ENCODE measurements at regions not wholly inside any gene's neighbourhood (a gene's known extent, or its start where the extent isn't known, plus 50 kb on each side); places are given as distances from the start of the nearest gene placed in this dataset.
A peak's percentile ranks its signal among the peaks of the same experiment; 100 is the strongest.
"Not testable (repeated sequence)": the region's sequence is repeated elsewhere in the genome, so short reads cannot be mapped to it uniquely, and the experiment has no call there.

DNA sequence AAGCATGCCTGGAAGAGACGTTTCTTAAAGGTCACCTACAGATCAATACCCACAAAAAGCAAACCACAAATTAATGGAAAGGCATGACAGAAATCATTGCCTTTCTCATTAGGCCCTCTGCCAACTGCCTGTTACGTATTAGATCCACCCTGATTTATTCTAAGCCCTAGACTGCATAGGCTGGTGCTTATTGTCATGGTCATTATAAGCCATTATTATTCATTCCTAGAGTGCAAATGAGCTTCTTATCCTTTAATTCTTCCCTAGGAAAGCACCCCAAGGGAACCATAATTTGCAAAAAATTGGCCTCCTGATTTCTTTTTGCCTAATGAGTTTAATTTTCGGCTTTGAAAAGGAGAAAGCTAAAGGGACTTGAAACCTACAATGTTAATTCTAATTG is 184.2 kb upstream of the GPRIN3 start:
- FAIRE-seq: no peak

DNA sequence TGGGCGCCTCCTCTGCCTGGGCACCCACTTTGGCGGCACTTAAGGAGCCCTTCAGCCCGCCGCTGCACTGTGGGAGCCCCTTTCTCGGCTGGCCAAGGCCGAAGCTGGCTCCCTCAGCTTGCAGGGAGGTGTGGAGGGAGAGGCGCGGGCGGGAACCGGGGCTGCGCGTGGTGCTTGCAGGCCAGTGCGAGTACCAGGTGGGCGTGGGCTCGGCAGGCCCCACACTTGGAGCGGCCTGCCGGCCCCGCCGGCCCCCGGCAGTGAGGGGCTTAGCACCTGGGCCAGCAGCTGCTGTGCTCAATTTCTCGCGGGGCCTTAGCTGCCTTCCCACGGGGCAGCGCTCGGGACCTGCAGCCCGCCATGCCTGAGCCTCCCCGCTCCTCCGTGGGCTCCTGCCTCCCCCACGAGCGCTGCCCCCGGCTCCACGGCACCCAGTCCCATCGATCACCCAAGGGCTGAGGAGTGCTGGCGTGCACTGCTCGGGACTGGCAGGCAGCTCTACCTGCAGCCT is 182.4 kb upstream of the GPRIN3 start:
- not testable (repeated sequence) for FAIRE-seq

DNA sequence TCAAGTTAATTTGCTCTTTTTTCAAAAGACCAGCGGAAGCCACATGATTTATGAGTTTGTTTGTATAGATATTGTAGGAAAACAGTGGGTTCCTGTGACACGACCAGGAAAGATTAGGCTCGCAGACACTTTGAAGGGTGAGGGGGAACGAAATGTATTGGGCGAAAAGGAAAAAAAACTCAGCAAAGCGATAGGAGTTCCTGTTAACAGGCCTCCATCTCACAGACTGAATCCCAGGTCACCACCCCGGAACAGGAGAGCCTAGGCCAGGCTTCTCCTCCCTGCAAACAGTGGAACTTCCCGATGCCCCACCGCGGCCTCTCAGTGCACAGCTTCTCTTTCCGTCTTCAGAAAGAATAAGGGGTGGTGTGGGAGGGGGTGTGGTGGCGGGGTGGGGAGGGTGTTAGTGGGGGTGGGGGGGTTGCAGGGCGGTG is 181.8 kb upstream of the GPRIN3 start:
- FAIRE-seq: no peak

DNA sequence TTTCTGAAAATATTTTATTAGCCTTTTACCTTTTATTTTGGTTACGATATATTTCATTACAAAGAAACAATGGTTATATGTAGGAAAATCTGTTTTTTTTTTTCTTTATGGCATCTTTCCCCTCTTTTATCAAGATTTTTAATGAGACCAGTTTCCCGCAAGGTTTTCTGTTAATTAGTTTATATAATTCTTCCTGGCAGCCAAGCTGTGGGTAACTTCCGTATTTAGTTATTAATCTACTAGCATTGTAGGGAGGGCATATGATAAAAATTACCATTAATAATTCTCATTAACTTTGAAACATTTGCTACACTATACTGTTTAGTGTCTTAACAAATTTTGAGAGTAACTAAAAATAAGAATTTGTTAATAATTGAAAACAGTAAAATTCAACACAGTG is 181.1 kb upstream of the GPRIN3 start:
- no peak for FAIRE-seq

DNA sequence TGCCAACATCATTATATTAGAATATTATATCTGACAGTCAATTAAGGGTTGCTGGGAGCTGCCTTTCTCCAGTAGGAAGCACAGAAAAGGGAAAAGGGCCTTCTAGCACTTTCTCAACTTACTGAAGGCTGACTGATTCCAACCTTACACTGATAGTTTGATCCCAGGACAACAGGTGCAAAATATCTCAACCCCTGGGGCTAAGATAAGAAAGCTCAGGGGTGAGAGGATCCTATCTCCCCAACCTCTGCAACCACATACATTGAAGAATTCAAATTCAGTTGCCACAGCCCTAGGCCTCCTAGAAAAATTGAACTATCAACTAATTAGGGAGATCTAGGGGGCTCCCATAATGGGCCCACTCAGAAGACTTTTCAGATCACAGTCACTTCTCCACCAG is 179.1 kb upstream of the GPRIN3 start:
- no peak for FAIRE-seq

- FAIRE-seq: no peak
These were observed 178.4 kb upstream of the GPRIN3 start for GRCh38 chr4:89486042-89486441.

DNA sequence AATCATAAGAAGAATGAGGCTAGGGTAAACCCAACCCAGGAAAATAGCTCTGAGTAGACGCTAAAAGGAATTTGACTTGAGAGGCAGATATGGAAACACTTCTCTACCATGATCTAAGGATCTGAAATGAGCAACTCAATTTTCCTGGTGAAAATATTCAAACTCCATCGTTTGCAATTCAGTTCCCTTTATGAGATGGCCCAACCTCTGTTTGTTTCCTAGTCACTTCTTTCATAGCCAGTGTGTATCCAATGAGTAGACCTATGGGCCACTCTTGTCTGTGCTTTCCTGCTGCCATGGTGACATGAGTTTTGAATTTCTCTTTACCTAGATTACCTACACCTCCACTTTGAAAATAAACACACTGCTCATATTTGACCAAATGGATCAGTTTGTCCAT is 176.2 kb upstream of the GPRIN3 start:
- FAIRE-seq: no peak

DNA sequence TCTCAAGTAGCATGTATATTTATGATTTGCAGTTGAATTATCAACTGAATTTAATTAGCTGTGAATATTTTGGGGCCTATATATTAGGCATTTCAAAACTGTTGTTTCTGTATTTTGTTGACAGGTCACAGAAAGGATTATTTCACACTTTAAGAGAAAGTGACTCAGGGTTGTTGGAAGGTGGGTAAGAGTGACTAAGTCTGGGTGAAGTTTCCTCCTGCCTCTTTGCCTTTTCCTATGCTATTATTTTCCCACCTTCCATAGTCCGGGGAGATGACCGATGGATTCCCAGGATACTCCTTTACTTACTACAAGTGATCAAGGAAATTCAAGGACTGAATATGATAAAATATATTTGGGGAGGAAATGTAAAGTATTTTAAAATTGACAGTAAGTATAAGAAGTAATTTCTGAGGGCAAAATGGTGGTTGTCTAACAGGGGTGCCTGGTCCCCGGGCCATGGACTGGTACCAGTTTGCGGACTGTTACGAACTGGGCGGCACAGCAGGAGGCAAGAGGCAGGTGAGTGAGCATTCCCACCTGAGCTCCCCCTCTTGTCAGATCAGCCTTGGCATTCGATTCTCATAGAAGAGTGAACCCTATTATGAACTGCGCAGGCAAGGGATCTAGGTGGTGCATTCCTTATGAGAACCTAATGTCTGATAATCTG is 175.5 kb upstream of the GPRIN3 start:
- FAIRE-seq: no peak

DNA sequence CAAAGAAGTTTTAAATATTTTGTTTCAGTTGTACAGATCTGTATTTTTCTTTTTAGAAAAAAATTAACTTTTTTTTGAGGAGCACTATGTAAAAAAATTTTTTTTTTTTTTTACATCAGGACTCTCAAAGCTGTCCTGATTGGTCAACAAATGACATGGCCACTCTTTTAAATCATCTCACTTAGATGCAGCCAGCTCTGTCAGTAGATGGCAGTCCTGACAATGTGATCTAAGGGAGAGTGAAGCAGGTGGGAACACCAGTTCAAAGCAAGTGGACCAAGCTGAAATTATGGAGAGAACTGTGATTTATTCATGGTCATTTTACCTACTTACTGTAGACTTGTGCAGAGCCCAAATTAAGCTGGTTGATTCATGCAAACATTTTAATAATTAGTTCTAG is 174.7 kb upstream of the GPRIN3 start:
- peak; percentile 75 for FAIRE-seq

DNA sequence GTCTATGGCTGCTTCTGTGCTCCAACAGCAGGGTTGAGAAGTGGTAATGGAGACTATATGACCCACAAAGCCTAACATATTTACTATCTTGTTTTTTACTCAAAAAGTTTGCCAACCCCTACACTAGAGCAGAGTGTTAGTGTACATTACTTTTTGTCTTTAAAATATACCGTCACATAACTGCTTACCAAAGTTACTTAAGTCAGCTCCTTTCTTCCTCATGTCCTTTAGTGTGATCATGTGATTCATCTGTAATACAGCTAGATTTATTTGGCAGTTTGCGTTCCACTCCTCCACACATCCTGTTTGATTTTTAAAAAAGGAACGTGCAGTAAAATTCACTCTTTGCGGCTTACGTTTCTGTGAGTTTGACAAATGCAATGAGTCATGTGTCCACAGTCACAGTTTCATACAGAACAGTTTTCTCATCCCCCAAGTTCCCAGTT is 162.4 kb upstream of the GPRIN3 start:
- no peak for FAIRE-seq

DNA sequence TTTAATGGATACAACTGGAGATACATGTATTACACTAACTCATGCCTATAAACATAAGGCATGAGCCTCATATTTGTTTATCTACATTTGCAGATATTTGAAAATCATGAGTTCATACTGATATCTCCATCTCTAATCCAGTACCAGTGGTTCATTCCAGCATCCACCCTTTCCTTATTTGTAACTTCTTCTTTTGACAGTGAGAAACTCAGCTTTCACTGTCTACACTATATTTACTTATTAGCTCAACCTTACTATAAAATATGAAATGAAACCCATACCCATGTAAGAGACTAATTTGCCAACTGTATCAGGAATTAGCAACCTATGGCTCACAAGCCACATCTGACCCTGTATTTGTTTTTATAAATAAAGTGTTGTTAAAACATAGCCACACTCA is 161.9 kb upstream of the GPRIN3 start:
- no peak for FAIRE-seq

- FAIRE-seq: no peak
These were observed 161.0 kb upstream of the GPRIN3 start for GRCh38 chr4:89468602-89469001.

GRCh38 chr4:89463341-89463740 is 155.7 kb upstream of the GPRIN3 start:
- FAIRE-seq: no peak

- no peak for FAIRE-seq
These were observed 139.9 kb upstream of the GPRIN3 start for GRCh38 chr4:89447543-89447942.

DNA sequence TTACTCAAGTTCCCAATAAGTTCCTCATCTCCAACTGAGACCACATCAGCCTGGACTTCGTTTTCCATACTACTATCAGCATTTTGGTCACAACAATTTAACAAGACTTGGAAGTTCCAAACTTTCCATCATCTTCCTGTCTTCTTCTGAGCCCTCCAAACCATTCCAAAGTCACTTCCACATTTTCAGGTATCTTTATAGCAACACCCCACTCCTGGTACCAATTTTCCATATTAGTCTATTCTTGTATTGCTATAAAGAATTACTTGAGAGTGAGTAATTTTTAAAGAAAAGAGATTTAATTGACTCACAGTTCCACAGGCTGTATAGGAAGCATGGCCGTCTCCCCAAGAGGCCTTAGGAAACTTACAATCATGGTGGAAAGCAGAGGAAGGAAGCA is 138.6 kb upstream of the GPRIN3 start:
- no peak for FAIRE-seq

- no peak for FAIRE-seq
These were observed 131.9 kb upstream of the GPRIN3 start for GRCh38 chr4:89439533-89439932.

DNA sequence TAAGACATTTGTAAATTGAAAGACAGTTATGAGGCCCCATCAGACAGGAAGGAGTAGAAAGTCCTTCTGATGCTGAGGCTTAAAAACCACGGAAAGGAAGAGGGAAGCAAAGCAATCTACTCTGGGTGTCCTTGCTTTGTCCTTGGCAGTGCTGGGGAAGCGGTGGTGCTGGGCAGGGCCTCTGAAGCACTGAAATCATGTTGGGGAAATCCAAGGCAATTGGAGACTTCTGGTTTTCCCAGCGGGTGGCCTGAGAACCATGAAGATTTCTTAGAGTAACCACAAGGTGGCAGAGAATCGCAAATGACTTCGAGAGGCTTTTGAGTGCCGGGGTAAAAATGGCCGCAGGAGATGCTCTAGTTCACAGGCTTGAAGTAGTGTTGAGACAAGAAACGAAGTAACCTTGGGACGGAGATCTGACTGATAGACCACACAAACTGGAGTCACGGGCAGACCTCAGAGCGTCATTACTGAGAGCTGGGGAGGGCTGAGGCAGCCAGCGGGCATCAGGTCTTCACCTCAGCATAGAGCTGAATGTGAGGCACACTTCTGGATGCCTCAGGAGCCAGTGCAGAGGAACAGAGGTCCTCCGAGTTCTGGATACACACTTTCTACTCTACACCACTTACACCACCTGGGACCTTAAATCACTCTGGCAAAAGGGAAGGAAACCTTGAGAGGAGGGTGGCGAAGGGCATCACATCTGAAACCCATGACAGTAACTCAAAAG is 130.7 kb upstream of the GPRIN3 start:
- FAIRE-seq: no peak

DNA sequence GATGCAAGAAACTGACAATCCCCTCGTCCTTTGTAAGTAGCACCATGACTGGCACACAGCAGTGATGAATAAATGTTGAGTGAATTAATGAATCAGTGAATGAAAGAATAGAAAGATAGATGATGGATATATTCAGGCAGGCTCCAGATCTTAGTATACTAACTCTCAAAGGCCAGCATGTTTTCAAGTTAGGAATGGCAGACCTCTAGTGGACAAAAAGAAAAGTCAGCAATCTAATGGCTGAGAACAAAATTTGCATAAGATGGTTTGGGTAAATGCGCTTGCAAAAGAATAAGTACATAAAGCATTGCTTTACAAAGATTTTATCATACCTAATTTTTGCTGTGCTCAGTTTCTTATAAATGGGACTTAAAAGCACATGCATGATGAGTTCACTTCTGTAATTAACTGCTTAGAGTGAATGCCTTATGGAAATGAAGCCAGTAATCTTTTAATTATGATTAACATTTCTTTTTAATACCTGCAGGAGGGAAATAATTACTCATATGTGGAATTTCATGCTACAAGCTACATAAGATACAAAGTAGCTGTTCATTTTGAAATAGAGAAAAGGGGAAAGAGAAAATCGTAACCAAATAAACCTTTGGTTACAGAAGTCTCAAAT is 126.9 kb upstream of the GPRIN3 start:
- FAIRE-seq: peak; percentile 93

GRCh38 chr4:89427782-89428181 is 120.2 kb upstream of the GPRIN3 start:
- no peak for FAIRE-seq

DNA sequence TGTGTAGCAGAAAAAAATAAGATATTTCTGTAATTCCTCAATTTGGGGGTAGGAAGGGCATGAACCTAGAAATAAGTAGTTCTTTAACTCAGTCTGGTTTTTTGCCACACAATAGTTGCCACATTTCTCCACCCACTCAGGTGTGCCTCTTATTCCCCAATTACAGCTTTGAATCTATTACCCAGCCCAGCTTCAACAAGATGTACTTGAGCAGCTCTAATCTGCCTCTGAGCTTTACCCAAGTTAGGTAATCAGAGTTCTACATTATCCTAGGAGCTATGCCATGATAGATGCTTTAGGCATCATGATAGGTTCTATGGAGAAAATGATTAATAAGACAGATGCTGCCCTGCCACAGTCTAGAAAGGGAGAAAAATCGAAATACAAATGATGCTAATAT is 117.4 kb upstream of the GPRIN3 start:
- FAIRE-seq: no peak

GRCh38 chr4:89422441-89422990 is 114.9 kb upstream of the GPRIN3 start:
- FAIRE-seq: no peak

DNA sequence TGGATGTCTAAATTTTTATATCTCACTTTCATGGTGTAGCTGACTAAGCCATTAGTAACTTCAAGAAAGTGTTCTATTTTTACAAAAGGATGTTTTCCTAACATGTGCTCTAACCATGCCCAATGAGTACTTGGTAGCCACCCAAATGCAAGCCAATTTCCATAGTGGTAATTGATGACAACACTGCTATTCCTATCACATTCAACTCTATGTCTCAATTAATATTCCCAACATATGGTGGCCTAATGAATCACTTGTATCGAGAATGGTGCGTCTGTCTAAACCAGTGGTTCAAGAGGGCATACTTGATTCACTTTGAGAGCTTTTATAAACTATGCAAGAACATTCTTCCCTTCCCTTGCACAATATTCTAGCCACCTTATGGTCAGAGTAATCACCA is 112.9 kb upstream of the GPRIN3 start:
- FAIRE-seq: no peak

DNA sequence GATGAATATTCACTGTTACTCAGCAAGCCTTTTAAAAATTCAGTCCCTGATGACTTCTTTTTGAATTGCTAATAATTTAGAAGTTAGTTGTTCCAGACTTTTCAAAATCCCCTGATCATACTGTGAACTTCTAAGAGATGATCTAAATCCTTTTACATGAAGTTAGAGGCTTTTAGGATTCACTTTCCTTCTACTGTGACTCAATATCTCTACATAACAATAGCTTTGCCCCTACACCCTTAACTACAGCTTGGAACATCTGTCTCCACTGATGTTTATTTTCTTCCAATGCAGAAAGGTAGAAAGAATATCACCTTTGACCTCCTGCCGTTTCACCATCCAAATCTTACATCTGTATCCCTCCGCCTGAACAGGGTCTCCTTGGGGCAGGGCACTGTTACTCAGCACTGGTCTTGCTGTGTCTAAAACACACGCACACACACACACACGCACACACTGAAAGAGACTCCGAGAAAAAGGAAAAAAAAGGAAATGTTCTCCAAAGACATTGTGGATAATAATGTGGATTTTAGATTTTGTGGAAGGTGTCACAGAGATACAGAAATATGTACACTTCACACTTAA is 111.6 kb upstream of the GPRIN3 start:
- FAIRE-seq: no peak

All from A204.1 (cell line).